H9 (cell line): ENCODE measurements at regions not wholly inside any gene's neighbourhood (a gene's known extent, or its start where the extent isn't known, plus 50 kb on each side); places are given as distances from the start of the nearest gene placed in this dataset.

Source experiments
- DNase-seq: peaks from one replicate; pipeline ENCODE4 v3.0.0-alpha.2; 2017
- H2AFZ ChIP-seq: one replicate; pipeline ENCODE4 v1.6.1; 2013; ENCODE audit warnings: mild to moderate bottlenecking, low read length, control low read depth, moderate library complexity
- H2AK5ac ChIP-seq: 2 replicates; pipeline ENCODE4 v1.6.1; 2013; ENCODE audit warnings: low read length, control low read depth, mixed read lengths; ENCODE audit not compliant: insufficient read length
- H2BK120ac ChIP-seq: one replicate; pipeline ENCODE4 v1.6.1; 2013; ENCODE audit warnings: low read depth, mild to moderate bottlenecking, low read length, control low read depth, inconsistent platforms; ENCODE audit not compliant: poor library complexity, severe bottlenecking
- H2BK12ac ChIP-seq: 2 replicates; pipeline ENCODE4 v1.6.1; 2013; ENCODE audit warnings: low read length, control low read depth, mixed read lengths, low read depth; ENCODE audit not compliant: insufficient read length
- H2BK15ac ChIP-seq: 2 replicates; pipeline ENCODE4 v1.6.1; 2013; ENCODE audit warnings: low read depth, low read length, control low read depth
- H2BK20ac ChIP-seq: one replicate; pipeline ENCODE4 v1.6.1; 2013; ENCODE audit warnings: low read depth, mild to moderate bottlenecking, low read length, control low read depth, inconsistent platforms; ENCODE audit not compliant: poor library complexity, severe bottlenecking
- H2BK5ac ChIP-seq: 2 replicates; pipeline ENCODE4 v1.6.1; 2013; ENCODE audit warnings: low read length, control low read depth, mixed read lengths; ENCODE audit not compliant: insufficient read length
- H3K14ac ChIP-seq: 2 replicates; pipeline ENCODE4 v1.6.1; 2013; ENCODE audit warnings: low read length, control low read depth; ENCODE audit not compliant: insufficient read depth
- H3K18ac ChIP-seq: 2 replicates; pipeline ENCODE4 v1.6.1; 2013; ENCODE audit warnings: low read depth, mild to moderate bottlenecking, mixed read lengths, low read length, control low read depth; ENCODE audit not compliant: insufficient read length
- H3K23ac ChIP-seq: 2 replicates; pipeline ENCODE4 v1.6.1; 2013; ENCODE audit warnings: low read length, control low read depth, mixed read lengths, low read depth; ENCODE audit not compliant: insufficient read length
- H3K23me2 ChIP-seq: 2 replicates; pipeline ENCODE4 v1.6.1; 2013; ENCODE audit warnings: low read depth, mild to moderate bottlenecking, mixed read lengths, low read length, control low read depth; ENCODE audit not compliant: insufficient read length, poor library complexity, severe bottlenecking
- H3K27ac ChIP-seq: 2 replicates; pipeline ENCODE4 v1.5.1; 2013; ENCODE audit warnings: low read length, control low read depth, mixed read lengths, low read depth; ENCODE audit not compliant: insufficient read length
- H3K27me3 ChIP-seq: 2 replicates; pipeline ENCODE4 v1.6.1; 2013; ENCODE audit warnings: low read length, control low read depth, inconsistent platforms; ENCODE audit not compliant: insufficient read depth
- H3K4ac ChIP-seq: 2 replicates; pipeline ENCODE4 v1.6.1; 2013; ENCODE audit warnings: low read depth, mild to moderate bottlenecking, control low read depth, inconsistent platforms, low read length, moderate library complexity
- H3K4me1 ChIP-seq: 2 replicates; pipeline ENCODE4 v1.6.1; 2013; ENCODE audit warnings: low read length, control low read depth, inconsistent platforms; ENCODE audit not compliant: insufficient read depth
- H3K4me2 ChIP-seq: 2 replicates; pipeline ENCODE4 v1.6.1; 2013; ENCODE audit warnings: low read length, control low read depth, mixed read lengths; ENCODE audit not compliant: insufficient read length, insufficient read depth
- H3K56ac ChIP-seq: 2 replicates; pipeline ENCODE4 v1.6.1; 2013; ENCODE audit warnings: low read depth, mild to moderate bottlenecking, mixed read lengths, low read length, control low read depth; ENCODE audit not compliant: insufficient read length
- H3K79me1 ChIP-seq: 2 replicates; pipeline ENCODE4 v1.6.1; 2013; ENCODE audit warnings: low read depth, mild to moderate bottlenecking, moderate library complexity, low read length, control low read depth, inconsistent platforms; ENCODE audit not compliant: insufficient read depth, poor library complexity, severe bottlenecking
- H3K79me2 ChIP-seq: 2 replicates; pipeline ENCODE4 v1.6.1; 2013; ENCODE audit warnings: low read length, control low read depth, inconsistent platforms; ENCODE audit not compliant: insufficient read depth
- H3K9ac ChIP-seq: 2 replicates; pipeline ENCODE4 v1.6.1; 2013; ENCODE audit warnings: low read length, control low read depth, mixed read lengths; ENCODE audit not compliant: insufficient read length; ENCODE audit errors: extremely low read depth
- H3K9me3 ChIP-seq: one replicate; pipeline ENCODE4 v1.6.1; 2013; ENCODE audit warnings: low read depth, low read length, inconsistent platforms; ENCODE audit not compliant: control insufficient read depth
- H3T11ph ChIP-seq: one replicate; pipeline ENCODE4 v1.6.1; 2013; ENCODE audit warnings: mild to moderate bottlenecking, low read length, control low read depth, inconsistent platforms
- H4K20me1 ChIP-seq: one replicate; pipeline ENCODE4 v1.6.1; 2013; ENCODE audit not compliant: control insufficient read depth, insufficient read length, insufficient read depth
- H4K5ac ChIP-seq: 2 replicates; pipeline ENCODE4 v1.6.1; 2013; ENCODE audit warnings: low read depth, mild to moderate bottlenecking, mixed read lengths, low read length, control low read depth; ENCODE audit not compliant: insufficient read length
- H4K8ac ChIP-seq: replicated peaks from 2 replicates; pipeline ENCODE4 v1.6.1; 2013; ENCODE audit warnings: low read length, control low read depth, mixed read lengths, low read depth; ENCODE audit not compliant: insufficient read length
- H4K91ac ChIP-seq: 2 replicates; pipeline ENCODE4 v1.6.1; 2013; ENCODE audit warnings: low read depth, mild to moderate bottlenecking, moderate library complexity, mixed read lengths, low read length, control low read depth; ENCODE audit not compliant: insufficient read length
- H3K27ac Mint-ChIP-seq, 3 experiments: 2 replicates in 2 of 3; 3 replicates in 1 of 3; pipeline ENCODE4 v1.8.0; 2020 to 2021; ENCODE audit warnings: mixed read lengths in 3 of 3, mild to moderate bottlenecking in 1 of 3, moderate library complexity in 1 of 3
- H3K27me3 Mint-ChIP-seq: 2 replicates; pipeline ENCODE4 v1.8.0; 2021; ENCODE audit warnings: low read depth, mild to moderate bottlenecking, moderate library complexity, mixed read lengths
- H3K36me3 Mint-ChIP-seq, 3 experiments: 2 replicates in 2 of 3; 3 replicates in 1 of 3; pipeline ENCODE4 v1.8.0; 2020 to 2021; ENCODE audit warnings: low read depth in 3 of 3, mixed read lengths in 3 of 3; ENCODE audit not compliant: insufficient read depth in 1 of 3
- H3K4me1 Mint-ChIP-seq, 2 experiments: 2 replicates each; pipeline ENCODE4 v1.8.0; 2020; ENCODE audit warnings: mixed read lengths in 2 of 2
- H3K4me3 Mint-ChIP-seq, 2 experiments: 2 replicates in 1 of 2; 3 replicates in 1 of 2; pipeline ENCODE4 v1.8.0; 2020 to 2021; ENCODE audit warnings: mild to moderate bottlenecking in 2 of 2, mixed read lengths in 2 of 2, moderate library complexity in 1 of 2
- H3K9me3 Mint-ChIP-seq, 2 experiments: 2 replicates in 1 of 2; 3 replicates in 1 of 2; pipeline ENCODE4 v1.8.0; 2020; ENCODE audit warnings: mild to moderate bottlenecking in 2 of 2, mixed read lengths in 2 of 2, moderate library complexity in 1 of 2
- CTCF ChIP-seq: fragments of 200-600 bp; sonication (generic); conservative IDR thresholded peaks from 3 replicates; pipeline ENCODE4 v1.8.0; 2021; ENCODE audit warnings: antibody characterized with exemption, mild to moderate bottlenecking
- WGBS: extraction: QIAGEN DNeasy Blood & Tissue Kit; methylation state at CpG from one replicate; pipeline ENCODE4 v1.1.7; 2013; ENCODE audit warnings: missing lambda C conversion rate, low lambda C conversion rate, mixed read lengths; ENCODE audit not compliant: insufficient read length; ENCODE audit errors: extremely low coverage; 5-methylcytosine and 5-hydroxymethylcytosine counted together

DNA sequence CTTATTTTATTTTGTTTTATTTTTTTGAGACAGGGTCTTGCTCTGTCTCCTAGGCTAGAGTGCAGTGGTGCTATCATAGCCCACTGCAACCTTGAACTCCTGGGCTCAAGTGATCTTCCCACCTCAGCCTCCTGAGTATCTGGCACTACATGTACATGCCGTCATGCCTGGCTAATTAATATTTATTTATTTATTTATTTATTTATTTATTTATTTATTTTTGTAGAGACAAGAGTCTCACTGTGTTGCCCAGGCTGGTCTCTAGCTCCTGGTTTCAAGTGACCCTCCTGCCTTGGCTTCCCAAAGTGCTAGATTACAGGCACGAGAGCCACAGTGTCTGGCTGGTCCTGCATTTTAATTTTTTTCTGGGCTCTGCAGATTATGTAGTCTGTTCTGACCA lies 84.9 kb upstream of the BCOR start:
- H4K91ac ChIP-seq = no peak overlapping the region
- DNase-seq = no peak
- no peak overlapping the region for H2BK15ac ChIP-seq
- H3K9ac ChIP-seq = no peak overlapping the region
- no peaks in the 10 kb centered on the region for H4K20me1 ChIP-seq
- no peak overlapping the region for H3K27ac ChIP-seq
- no peak overlapping the region for H2BK12ac ChIP-seq
- H3K27me3 ChIP-seq = no peaks in the 10 kb centered on the region
- H3K14ac ChIP-seq = no peak overlapping the region
- H3K4ac ChIP-seq = no peak overlapping the region
- no peak overlapping the region for H4K5ac ChIP-seq
- Mint-ChIP-seq H3K27me3 (peaks cover 35% of the 10 kb centered on the region), H3K27ac (no peak overlapping the region), H3K4me1 (no peaks in the 10 kb centered on the region), H3K4me3 (no peak overlapping the region), H3K9me3 (peaks cover 61 to 69% of the 10 kb centered on the region in 2 experiments), H3K36me3 (peaks cover 9 to 14% (median 10%) of the 10 kb centered on the region in 3 experiments)
- H2BK20ac ChIP-seq = no peak overlapping the region
- no peak overlapping the region for H2BK5ac ChIP-seq
- no peak overlapping the region for H3K23ac ChIP-seq
- no peak for TF ChIP-seq CTCF
- no peak overlapping the region for H2AK5ac ChIP-seq
- H3K79me1 ChIP-seq = no peaks in the 10 kb centered on the region
- H4K8ac ChIP-seq = no peak overlapping the region
- no peak overlapping the region for H3K56ac ChIP-seq
- no peaks in the 10 kb centered on the region for H3K23me2 ChIP-seq
- H3K18ac ChIP-seq = no peak overlapping the region
- no peak overlapping the region for H3T11ph ChIP-seq
- H2BK120ac ChIP-seq = no peak overlapping the region
- H3K4me2 ChIP-seq = no peak overlapping the region
- WGBS = no CpG with 5 or more reads among the region's 2 CpGs
- no peaks in the 10 kb centered on the region for H3K4me1 ChIP-seq
- 0 out of 2 replicates have a peak, but pooled peaks cover 1% of the 10 kb centered on the region for H3K79me2 ChIP-seq
- H3K9me3 ChIP-seq = peaks cover 8% of the 10 kb centered on the region
- H2AFZ ChIP-seq = no peak overlapping the region
